Lung (tissue), 11 donors: ENCODE measurements at regions not wholly inside any gene's neighbourhood (a gene's known extent, or its start where the extent isn't known, plus 50 kb on each side); places are given as distances from the start of the nearest gene placed in this dataset.

Experiments
- ATAC-seq: fragments of 200-7000 bp; cut with Tn5 transposase; one replicate; pipeline ENCODE4 v1.9.1; 2020; ENCODE audit warnings: moderate number of reproducible peaks; ENCODE audit not compliant: insufficient read depth, low FRiP score
- DNase-seq, 3 donors: peaks; one replicate each; pipeline ENCODE4 v3.0.0-alpha.2; 2013 to 2017
- H3K27ac ChIP-seq, 2 donors: one replicate each; pipeline ENCODE4 v1.5.1; 2013; ENCODE audit warnings: mild to moderate bottlenecking in 2 of 2, moderate library complexity in 2 of 2, control low read depth in 1 of 2, inconsistent platforms in 1 of 2, low read depth in 1 of 2, low read length in 1 of 2
- H3K27me3 ChIP-seq, 3 donors: one replicate each; pipeline ENCODE4 v1.5.1; 2013; ENCODE audit warnings: low read length in 2 of 3; ENCODE audit not compliant: control insufficient read depth in 3 of 3, insufficient read depth in 3 of 3
- H3K36me3 ChIP-seq, 4 donors: one replicate each; pipeline ENCODE4 v1.5.1; 2013; ENCODE audit warnings: low read length in 4 of 4, mild to moderate bottlenecking in 1 of 4, moderate library complexity in 1 of 4; ENCODE audit not compliant: control insufficient read depth in 4 of 4, insufficient read depth in 4 of 4
- H3K4me1 ChIP-seq, 5 donors: one replicate each; pipeline ENCODE4 v1.5.1; 2013; ENCODE audit warnings: low read length in 5 of 5, mild to moderate bottlenecking in 2 of 5, moderate library complexity in 1 of 5; ENCODE audit not compliant: control insufficient read depth in 5 of 5, insufficient read depth in 5 of 5
- H3K4me3 ChIP-seq: one replicate; pipeline ENCODE4 v1.5.1; 2013; ENCODE audit warnings: mild to moderate bottlenecking, control low read depth, moderate library complexity
- H3K9ac ChIP-seq, 2 donors: one replicate each; pipeline ENCODE4 v1.5.1; 2013; ENCODE audit warnings: low read length in 2 of 2, control low read depth in 1 of 2; ENCODE audit not compliant: insufficient read depth in 1 of 2
- H3K9me3 ChIP-seq, 4 donors: one replicate each; pipeline ENCODE4 v1.5.1; 2013; ENCODE audit warnings: low read length in 3 of 4, mild to moderate bottlenecking in 1 of 4, moderate library complexity in 1 of 4; ENCODE audit not compliant: control insufficient read depth in 4 of 4, insufficient read depth in 3 of 4
- CTCF ChIP-seq: IDR thresholded peaks from 2 replicates; pipeline ENCODE4 v1.5.1; 2012; ENCODE audit warnings: mild to moderate bottlenecking; ENCODE audit errors: control extremely low read depth, extremely low read depth
- WGBS, 2 donors: extraction: QIAGEN DNeasy Blood & Tissue Kit; methylation state at CpG; one replicate each; pipeline ENCODE4 v1.1.7; 2013; 5-methylcytosine and 5-hydroxymethylcytosine counted together
- donor health status: control.
- donor health status: control.
- donor health status: Bipolar disorder and iron deficiency.
- donor health status: healthy.
- donor health status: DM: yes; HTN: yes; CAD: no.

- DNase-seq (no peak), ATAC-seq (no peak)
- peaks cover 0 to 3% (median 0%) of the 10 kb centered on the region in 5 donors for H3K4me1 ChIP-seq
- H3K9ac ChIP-seq, result no peak overlapping the region
- TF ChIP-seq CTCF, result no peak
- H3K36me3 ChIP-seq, result no peaks in the 10 kb centered on the region
- peaks cover 4 to 28% (median 13%) of the 10 kb centered on the region in 3 donors for H3K27me3 ChIP-seq
- H3K4me3 ChIP-seq, result no peak overlapping the region
- no peak overlapping the region for H3K27ac ChIP-seq
- H3K9me3 ChIP-seq, result no peaks in the 10 kb centered on the region
- 75 to 77% methylated on average over 11 of the region's 11 CpGs for WGBS, 2 donors
These were observed 200.1 kb downstream of the BMP7 start for GRCh38 chr20:57066126-57066900.

DNA sequence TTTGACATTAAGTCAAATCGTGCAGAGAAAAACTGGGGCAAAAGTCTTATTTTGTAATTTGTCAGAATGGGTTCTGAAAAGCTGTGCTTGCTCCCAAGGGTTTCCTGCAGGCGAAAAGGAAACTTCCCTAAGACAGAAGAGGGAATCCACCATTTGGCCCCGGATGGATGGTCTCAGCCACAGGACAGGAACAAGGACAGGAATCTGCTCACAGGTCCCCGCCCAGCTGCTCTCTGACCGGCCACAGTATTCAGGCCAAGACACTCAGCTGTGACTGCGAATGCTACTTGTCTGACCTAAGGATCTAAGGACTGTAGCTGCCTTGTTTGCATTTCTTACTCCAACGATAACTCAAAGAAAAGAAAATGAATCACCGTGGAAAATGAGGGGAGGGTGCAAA is 197.0 kb downstream of the BMP7 start:
- TF ChIP-seq CTCF, result no peak
- ATAC-seq, result no peak
- Histone ChIP-seq H3K4me1 (peaks cover 0 to 3% (median 0%) of the 10 kb centered on the region in 5 donors), H3K4me3 (no peak overlapping the region), H3K27me3 (peaks cover 4 to 46% (median 19%) of the 10 kb centered on the region in 3 donors), H3K27ac (no peak overlapping the region), H3K9ac (no peak overlapping the region), H3K9me3 (no peaks in the 10 kb centered on the region), H3K36me3 (no peaks in the 10 kb centered on the region)
- no peak for DNase-seq
- 54 to 66% methylated on average over 8 of the region's 8 CpGs for WGBS, 2 donors

DNA sequence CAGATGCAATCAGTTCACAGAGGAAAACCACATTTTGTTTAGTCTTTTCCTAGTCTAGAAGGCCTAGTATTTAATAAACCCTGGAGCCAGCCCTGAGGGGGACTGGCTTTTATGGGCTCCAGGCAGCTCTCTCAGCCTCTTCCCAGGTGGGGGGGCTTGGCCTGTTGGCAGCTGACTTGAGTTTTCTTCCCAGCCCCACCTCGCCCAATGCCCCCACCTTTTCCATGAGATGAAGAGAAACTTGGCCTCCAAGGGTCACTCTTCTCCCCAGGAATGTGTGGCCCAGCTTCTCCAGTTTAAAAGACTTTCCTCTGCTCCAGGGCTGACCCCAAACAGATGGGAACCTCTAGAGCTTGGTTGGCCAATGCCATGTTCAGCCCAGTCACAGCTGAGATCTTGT is 196.1 kb downstream of the BMP7 start:
- no peak for TF ChIP-seq CTCF
- no peak overlapping the region for H3K27ac ChIP-seq
- DNase-seq (no peak), ATAC-seq (no peak)
- peaks cover 0 to 2% (median 0%) of the 10 kb centered on the region in 4 donors for H3K9me3 ChIP-seq
- peaks cover 0 to 46% (median 19%) of the 10 kb centered on the region in 3 donors for H3K27me3 ChIP-seq
- H3K9ac ChIP-seq, result no peak overlapping the region
- H3K4me1 ChIP-seq, result peaks cover 0 to 3% (median 0%) of the 10 kb centered on the region in 5 donors
- H3K36me3 ChIP-seq, result no peaks in the 10 kb centered on the region
- WGBS, 2 donors, result 76 to 82% methylated on average over 1 of the region's 1 CpG
- no peak overlapping the region for H3K4me3 ChIP-seq
